H1 (cell line): ENCODE measurements at regions not wholly inside any gene's neighbourhood (a gene's known extent, or its start where the extent isn't known, plus 50 kb on each side); places are given as distances from the start of the nearest gene placed in this dataset.

Experiments
- CTCF ChIA-PET: fragments of 300-600 bp; sonication (Branson Sonifier 250); formaldehyde crosslinking; loops from one replicate; lab custom pipeline; 2021; ENCODE audit not compliant: partially characterized antibody; lab: Charles Lee
- POLR2A ChIA-PET: fragments of 300-600 bp; sonication (Branson Sonifier 250); formaldehyde crosslinking; loops from one replicate; lab custom pipeline; 2021; ENCODE audit warnings: inconsistent platforms; ENCODE audit not compliant: partially characterized antibody; lab: Charles Lee
- DNase-seq, 2 experiments: peaks; one replicate each; pipeline versions ENCODE4 v3.0.0 to v3.0.0-alpha.2; 2010 to 2022; ENCODE audit warnings: low spot score in 2 of 2, low read depth in 1 of 2, mixed read lengths in 1 of 2
- FAIRE-seq: peaks from 2 replicates; lab custom pipeline; 2011; peaks lifted over from hg19 to GRCh38; lab: Jason Lieb, UNC
- H2AFZ ChIP-seq: 2 replicates; pipeline ENCODE4 v1.8.1; 2012; ENCODE audit warnings: low read length, inconsistent platforms
- H2AK5ac ChIP-seq: 2 replicates; pipeline ENCODE4 v1.6.1; 2013; ENCODE audit warnings: low read depth, low read length
- H2BK120ac ChIP-seq: replicated peaks from 2 replicates; pipeline ENCODE3; 2013; ENCODE audit warnings: low read depth, low read length, inconsistent platforms
- H2BK12ac ChIP-seq: 2 replicates; pipeline ENCODE4 v1.6.1; 2013; ENCODE audit warnings: low read depth, low read length
- H2BK15ac ChIP-seq: 2 replicates; pipeline ENCODE4 v1.6.1; 2013; ENCODE audit warnings: low read length
- H2BK20ac ChIP-seq: 2 replicates; pipeline ENCODE4 v1.6.1; 2013; ENCODE audit warnings: low read length
- H2BK5ac ChIP-seq: 2 replicates; pipeline ENCODE4 v1.6.1; 2013; ENCODE audit warnings: low read depth, low read length
- H3K14ac ChIP-seq: 2 replicates; pipeline ENCODE4 v1.6.1; 2013; ENCODE audit warnings: inconsistent platforms; ENCODE audit not compliant: insufficient read length
- H3K18ac ChIP-seq: 2 replicates; pipeline ENCODE4 v1.6.1; 2013; ENCODE audit warnings: low read length; ENCODE audit errors: extremely low read depth
- H3K23ac ChIP-seq: 2 replicates; pipeline ENCODE4 v1.6.1; 2013; ENCODE audit warnings: inconsistent platforms; ENCODE audit not compliant: insufficient read length
- H3K23me2 ChIP-seq: 2 replicates; pipeline ENCODE4 v1.6.1; 2013; ENCODE audit warnings: low read depth, low read length
- H3K27ac ChIP-seq: 2 replicates; pipeline ENCODE4 v1.6.1; 2011; ENCODE audit warnings: low read depth, low read length, inconsistent platforms
- H3K27me3 ChIP-seq, 4 experiments: replicated peaks in 1 of 4; 1 replicate in 1 of 4; 2 replicates in 3 of 4; pipeline versions ENCODE4 v1.6.1 to v1.8.1; 2011 to 2013; ENCODE audit warnings: low read length in 3 of 4, mild to moderate bottlenecking in 3 of 4, inconsistent platforms in 2 of 4, mixed read lengths in 2 of 4, moderate library complexity in 1 of 4; ENCODE audit not compliant: control insufficient read depth in 3 of 4, insufficient read depth in 3 of 4; ENCODE audit errors: extremely low read depth in 1 of 4
- H3K36me3 ChIP-seq, 4 experiments: 2 replicates each; pipeline versions ENCODE4 v1.6.1 to v1.8.1; 2011 to 2013; ENCODE audit warnings: mild to moderate bottlenecking in 4 of 4, low read length in 3 of 4, moderate library complexity in 2 of 4, control low read depth in 1 of 4, inconsistent platforms in 1 of 4; ENCODE audit not compliant: insufficient read depth in 4 of 4, control insufficient read depth in 2 of 4
- H3K4ac ChIP-seq: replicated peaks from 2 replicates; pipeline ENCODE3; 2013; ENCODE audit warnings: low read length, low read depth, mixed read lengths, inconsistent platforms; ENCODE audit not compliant: insufficient read length
- H3K4me1 ChIP-seq, 4 experiments: replicated peaks in 1 of 4; 1 replicate in 1 of 4; 2 replicates in 3 of 4; pipeline versions ENCODE4 v1.6.1 to v1.8.1; 2011 to 2013; ENCODE audit warnings: low read length in 3 of 4, inconsistent platforms in 2 of 4, mixed read lengths in 1 of 4; ENCODE audit not compliant: insufficient read depth in 4 of 4, control insufficient read depth in 3 of 4
- H3K4me2 ChIP-seq, 2 experiments: 2 replicates each; pipeline versions ENCODE4 v1.6.1 to v1.8.1; 2011 to 2013; ENCODE audit warnings: low read depth in 2 of 2, low read length in 2 of 2, control low read depth in 1 of 2, inconsistent platforms in 1 of 2, mild to moderate bottlenecking in 1 of 2; ENCODE audit not compliant: insufficient read depth in 1 of 2
- H3K4me3 ChIP-seq, 4 experiments: fragments of 200-600, 300-600 bp in 1 of 4; sonication (generic), shearing (Covaris generic), sonication (Bioruptor Twin) in 1 of 4; 2 replicates each; pipeline versions ENCODE4 v1.5.1 to v1.8.1; 2011 to 2016; ENCODE audit warnings: low read length in 4 of 4, low read depth in 3 of 4, control low read depth in 2 of 4, inconsistent platforms in 2 of 4, mild to moderate bottlenecking in 2 of 4, mixed read lengths in 1 of 4, moderate library complexity in 1 of 4; ENCODE audit not compliant: insufficient read depth in 2 of 4; ENCODE audit errors: extremely low read depth in 1 of 4
- H3K56ac ChIP-seq: replicated peaks from 2 replicates; pipeline ENCODE3; 2013; ENCODE audit warnings: low read depth, mild to moderate bottlenecking, mixed read lengths, low read length, inconsistent platforms; ENCODE audit not compliant: insufficient read length
- H3K79me1 ChIP-seq: 2 replicates; pipeline ENCODE4 v1.6.1; 2013; ENCODE audit warnings: low read depth, low read length, control low read depth
- H3K79me2 ChIP-seq, 2 experiments: 2 replicates each; pipeline versions ENCODE4 v1.6.1 to v1.8.1; 2012 to 2013; ENCODE audit warnings: low read length in 2 of 2, mild to moderate bottlenecking in 2 of 2, inconsistent platforms in 1 of 2; ENCODE audit not compliant: insufficient read depth in 2 of 2, control insufficient read depth in 1 of 2
- H3K9ac ChIP-seq, 4 experiments: replicated peaks in 1 of 4; 1 replicate in 1 of 4; 2 replicates in 3 of 4; pipeline versions ENCODE4 v1.6.1 to v1.8.1; 2011 to 2013; ENCODE audit warnings: low read depth in 3 of 4, low read length in 3 of 4, control low read depth in 2 of 4, mild to moderate bottlenecking in 2 of 4, moderate library complexity in 2 of 4, inconsistent platforms in 1 of 4; ENCODE audit errors: extremely low read depth in 1 of 4
- H3K9me3 ChIP-seq, 2 experiments: 2 replicates each; pipeline versions ENCODE4 v1.6.1 to v1.8.1; 2012 to 2013; ENCODE audit warnings: mild to moderate bottlenecking in 2 of 2, moderate library complexity in 2 of 2, control low read depth in 1 of 2, inconsistent platforms in 1 of 2, low read depth in 1 of 2, low read length in 1 of 2, mixed read lengths in 1 of 2; ENCODE audit not compliant: insufficient read depth in 2 of 2
- H4K20me1 ChIP-seq, 2 experiments: replicated peaks in 1 of 2; 2 replicates each; pipeline versions ENCODE3 to v1.8.1; 2011 to 2013; ENCODE audit warnings: inconsistent platforms in 2 of 2, low read length in 2 of 2, mild to moderate bottlenecking in 1 of 2; ENCODE audit not compliant: insufficient read depth in 2 of 2, control insufficient read depth in 1 of 2
- H4K5ac ChIP-seq: 2 replicates; pipeline ENCODE4 v1.6.1; 2013; ENCODE audit warnings: low read length, low read depth, mixed read lengths, inconsistent platforms; ENCODE audit not compliant: insufficient read length
- H4K8ac ChIP-seq: 2 replicates; pipeline ENCODE4 v1.8.0; 2013; ENCODE audit warnings: mild to moderate bottlenecking, moderate library complexity, low read length, inconsistent platforms; ENCODE audit not compliant: insufficient read depth; ENCODE audit errors: extremely low read depth
- H4K91ac ChIP-seq: replicated peaks from 2 replicates; pipeline ENCODE3; 2013; ENCODE audit warnings: low read length, mixed read lengths, inconsistent platforms; ENCODE audit not compliant: insufficient read length
- ASH2L ChIP-seq: fragments of 200-600, 300-600 bp; sonication (generic); IDR thresholded peaks from one replicate; pipeline ENCODE4 v1.7.1; 2017; ENCODE audit warnings: low read length
- BACH1 ChIP-seq: IDR thresholded peaks from 2 replicates; pipeline ENCODE4 v1.6.1; 2012; ENCODE audit warnings: low read length, improper control_type of control experiment
- CBX5 ChIP-seq: fragments of 300-800, 300-1000 bp; sonication (generic); IDR thresholded peaks from 2 replicates; pipeline ENCODE4 v1.7.1; 2016; ENCODE audit warnings: antibody characterized with exemption, low read length, low read depth
- CEBPB ChIP-seq: IDR thresholded peaks from 2 replicates; pipeline ENCODE4 v1.6.1; 2012; ENCODE audit warnings: low read depth, low read length
- JUN ChIP-seq: IDR thresholded peaks from 2 replicates; pipeline ENCODE4 v1.6.1; 2011; ENCODE audit warnings: low read depth, mild to moderate bottlenecking, improper control_type of control experiment, low read length
- SP4 ChIP-seq: IDR thresholded peaks from 2 replicates; pipeline ENCODE4 v1.6.1; 2012; ENCODE audit warnings: low read length, inconsistent platforms
- WGBS, 2 experiments: shearing (Covaris generic) in 1 of 2; methylation state at CpG; one replicate each; pipeline versions ENCODE4 v1.1.6 to v1.1.7; 2013 to 2015; ENCODE audit warnings: low lambda C conversion rate in 2 of 2, mixed read lengths in 2 of 2, inconsistent platforms in 1 of 2, low coverage in 1 of 2, missing lambda C conversion rate in 1 of 2; ENCODE audit not compliant: insufficient replicate concordance in 2 of 2, insufficient coverage in 1 of 2, insufficient read length in 1 of 2; ENCODE audit errors: extremely low coverage in 1 of 2, missing lambda C conversion rate in 1 of 2; 5-methylcytosine and 5-hydroxymethylcytosine counted together
- TF ChIP-seq, protein P1 (sequence below), 3 experiments: IDR thresholded peaks; 1 replicate in 2 of 3; 2 replicates in 1 of 3; pipeline versions ENCODE4 v1.5.1 to v1.6.1; 2011; ENCODE audit warnings: low read length in 3 of 3, mild to moderate bottlenecking in 3 of 3, inconsistent platforms in 2 of 3, low read depth in 1 of 3, moderate library complexity in 1 of 3; ENCODE audit not compliant: insufficient read depth in 1 of 3; ENCODE audit errors: control extremely low read depth in 1 of 3

DNA sequence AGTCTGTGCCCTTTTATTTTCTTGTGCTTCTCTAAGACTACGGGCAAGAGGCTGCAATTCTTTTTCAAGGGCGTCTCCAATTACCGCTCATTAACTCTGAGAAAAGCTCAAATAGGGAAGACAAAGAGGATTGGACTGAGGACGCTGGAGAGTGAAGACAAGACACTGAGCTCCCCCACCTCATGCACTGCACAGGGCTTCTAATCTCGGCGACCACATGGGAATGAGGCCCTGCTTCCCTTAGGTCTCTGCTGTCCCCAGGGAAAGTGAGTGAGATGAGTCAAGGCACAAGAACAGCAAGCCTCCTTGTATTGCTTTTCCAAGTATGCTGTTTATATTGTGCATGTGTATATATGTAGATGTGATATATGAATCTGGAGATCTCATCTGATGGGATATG lies 392.2 kb upstream of the CFAP20DC start:
- H3K4me3 ChIP-seq = no peak overlapping the region
- CTCF ChIA-PET = interaction anchor here (1.4 kb wide), 1 partner anchor 75 kb away, joined by 3 read pairs; no protein-coding TSS in a partner anchor
- no peak overlapping the region for H3K23ac ChIP-seq
- H4K8ac ChIP-seq = no peak overlapping the region
- H4K20me1 ChIP-seq = no peaks in the 10 kb centered on the region
- no peak overlapping the region for H3K14ac ChIP-seq
- H3K18ac ChIP-seq = no peak overlapping the region
- H3K79me1 ChIP-seq = no peaks in the 10 kb centered on the region
- H3K9me3 ChIP-seq = no peaks in the 10 kb centered on the region
- no peak overlapping the region for H3K56ac ChIP-seq
- no peaks in the 10 kb centered on the region; the same call in 1 of the 2 replicates for H3K23me2 ChIP-seq
- H4K91ac ChIP-seq = no peak overlapping the region
- no peaks in the 10 kb centered on the region for H3K36me3 ChIP-seq
- H2BK12ac ChIP-seq = no peak overlapping the region
- no peak overlapping the region for H3K9ac ChIP-seq
- no peak overlapping the region for H2AK5ac ChIP-seq
- no peak overlapping the region for H3K27ac ChIP-seq
- no peak overlapping the region for H2BK20ac ChIP-seq
- H2AFZ ChIP-seq = no peak overlapping the region
- H2BK120ac ChIP-seq = no peak overlapping the region
- H3K4me1 ChIP-seq = peaks cover 0 to 2% (median 0%) of the 10 kb centered on the region in 4 experiments; a peak in 1 of 7 replicates
- no peak overlapping the region for H2BK5ac ChIP-seq
- WGBS, 2 experiments = 63% methylated on average over 6 of the region's 6 CpGs; no CpG with 5 or more reads in 1 of the 2 experiments
- H2BK15ac ChIP-seq = no peak overlapping the region
- no peak for FAIRE-seq
- H3K27me3 ChIP-seq = peaks cover 35 to 67% (median 52%) of the 10 kb centered on the region in 4 experiments
- no peak overlapping the region for H4K5ac ChIP-seq
- H3K79me2 ChIP-seq = no peaks in the 10 kb centered on the region
- POLR2A ChIA-PET = no interaction called here
- H3K4me2 ChIP-seq = no peak overlapping the region
- no peak overlapping the region for H3K4ac ChIP-seq
- DNase-seq = no peak
- TF ChIP-seq, protein P1, sequence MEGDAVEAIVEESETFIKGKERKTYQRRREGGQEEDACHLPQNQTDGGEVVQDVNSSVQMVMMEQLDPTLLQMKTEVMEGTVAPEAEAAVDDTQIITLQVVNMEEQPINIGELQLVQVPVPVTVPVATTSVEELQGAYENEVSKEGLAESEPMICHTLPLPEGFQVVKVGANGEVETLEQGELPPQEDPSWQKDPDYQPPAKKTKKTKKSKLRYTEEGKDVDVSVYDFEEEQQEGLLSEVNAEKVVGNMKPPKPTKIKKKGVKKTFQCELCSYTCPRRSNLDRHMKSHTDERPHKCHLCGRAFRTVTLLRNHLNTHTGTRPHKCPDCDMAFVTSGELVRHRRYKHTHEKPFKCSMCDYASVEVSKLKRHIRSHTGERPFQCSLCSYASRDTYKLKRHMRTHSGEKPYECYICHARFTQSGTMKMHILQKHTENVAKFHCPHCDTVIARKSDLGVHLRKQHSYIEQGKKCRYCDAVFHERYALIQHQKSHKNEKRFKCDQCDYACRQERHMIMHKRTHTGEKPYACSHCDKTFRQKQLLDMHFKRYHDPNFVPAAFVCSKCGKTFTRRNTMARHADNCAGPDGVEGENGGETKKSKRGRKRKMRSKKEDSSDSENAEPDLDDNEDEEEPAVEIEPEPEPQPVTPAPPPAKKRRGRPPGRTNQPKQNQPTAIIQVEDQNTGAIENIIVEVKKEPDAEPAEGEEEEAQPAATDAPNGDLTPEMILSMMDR (IDR thresholded peaks at IDR 0.05; ENCODE audit: control extremely low read depth in 1 of 3, insufficient read depth in 1 of 3, low read depth in 1 of 3, low read length in 3 of 3) = no peak
- no peak for TF ChIP-seq SP4
- TF ChIP-seq CBX5 = no peak
- TF ChIP-seq BACH1 = no peak
- no peak for TF ChIP-seq CEBPB
- no peak for TF ChIP-seq ASH2L
- no peak for TF ChIP-seq JUN
